ENCODE measurements at regions not wholly inside any gene's neighbourhood (a gene's known extent, or its start where the extent isn't known, plus 50 kb on each side); places are given as distances from the start of the nearest gene placed in this dataset.

DNA sequence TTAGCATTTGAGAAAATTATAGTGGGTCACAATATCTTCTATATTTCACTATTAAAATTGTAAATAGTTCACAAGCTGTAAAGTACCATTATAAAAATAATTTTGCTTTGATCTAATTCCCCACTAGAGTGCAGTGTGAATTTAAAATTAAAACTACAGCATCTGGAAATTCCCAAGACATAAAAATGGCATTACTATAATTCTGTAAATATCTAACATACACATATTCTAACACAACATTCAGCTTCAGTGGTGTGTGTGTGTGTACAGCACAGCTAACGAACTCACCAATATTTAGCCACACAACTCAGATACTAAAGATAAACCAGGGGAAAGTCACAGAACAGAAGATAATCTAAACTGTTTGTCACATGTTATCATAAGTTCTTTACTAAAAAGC lies 424.9 kb upstream of the ZNF385D start:
- TF ChIP-seq, protein P1, sequence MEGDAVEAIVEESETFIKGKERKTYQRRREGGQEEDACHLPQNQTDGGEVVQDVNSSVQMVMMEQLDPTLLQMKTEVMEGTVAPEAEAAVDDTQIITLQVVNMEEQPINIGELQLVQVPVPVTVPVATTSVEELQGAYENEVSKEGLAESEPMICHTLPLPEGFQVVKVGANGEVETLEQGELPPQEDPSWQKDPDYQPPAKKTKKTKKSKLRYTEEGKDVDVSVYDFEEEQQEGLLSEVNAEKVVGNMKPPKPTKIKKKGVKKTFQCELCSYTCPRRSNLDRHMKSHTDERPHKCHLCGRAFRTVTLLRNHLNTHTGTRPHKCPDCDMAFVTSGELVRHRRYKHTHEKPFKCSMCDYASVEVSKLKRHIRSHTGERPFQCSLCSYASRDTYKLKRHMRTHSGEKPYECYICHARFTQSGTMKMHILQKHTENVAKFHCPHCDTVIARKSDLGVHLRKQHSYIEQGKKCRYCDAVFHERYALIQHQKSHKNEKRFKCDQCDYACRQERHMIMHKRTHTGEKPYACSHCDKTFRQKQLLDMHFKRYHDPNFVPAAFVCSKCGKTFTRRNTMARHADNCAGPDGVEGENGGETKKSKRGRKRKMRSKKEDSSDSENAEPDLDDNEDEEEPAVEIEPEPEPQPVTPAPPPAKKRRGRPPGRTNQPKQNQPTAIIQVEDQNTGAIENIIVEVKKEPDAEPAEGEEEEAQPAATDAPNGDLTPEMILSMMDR (IDR thresholded peaks at IDR 0.05): no peak
- no peak overlapping the region for H3K4me3 ChIP-seq
- DNase-seq (ENCODE audit: low spot score): no peak
- no peak overlapping the region for H3K27ac ChIP-seq

DNA sequence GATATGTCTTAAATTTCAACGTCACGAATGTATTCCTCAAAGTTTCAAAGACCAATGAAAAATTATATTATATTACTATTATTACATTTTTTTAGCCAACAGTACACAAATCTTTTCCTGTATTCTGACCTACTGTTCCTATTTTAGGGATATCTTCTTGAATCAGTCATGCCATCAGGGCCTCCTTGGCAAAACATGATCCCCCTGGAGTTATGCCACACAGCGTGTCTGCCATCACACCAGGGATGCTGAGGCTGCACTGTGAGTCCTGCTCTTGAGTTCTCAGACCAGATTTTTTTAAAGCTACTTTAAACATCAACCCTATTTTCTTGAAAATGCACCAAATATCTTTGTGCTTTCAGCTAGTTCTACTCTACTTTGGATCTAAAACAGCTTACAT lies 425.9 kb upstream of the ZNF385D start:
- no peak overlapping the region for H3K27ac ChIP-seq
- H3K4me3 ChIP-seq: no peak overlapping the region
- TF ChIP-seq, protein P1 (IDR thresholded peaks at IDR 0.05): no peak
- DNase-seq (ENCODE audit: low spot score): no peak

DNA sequence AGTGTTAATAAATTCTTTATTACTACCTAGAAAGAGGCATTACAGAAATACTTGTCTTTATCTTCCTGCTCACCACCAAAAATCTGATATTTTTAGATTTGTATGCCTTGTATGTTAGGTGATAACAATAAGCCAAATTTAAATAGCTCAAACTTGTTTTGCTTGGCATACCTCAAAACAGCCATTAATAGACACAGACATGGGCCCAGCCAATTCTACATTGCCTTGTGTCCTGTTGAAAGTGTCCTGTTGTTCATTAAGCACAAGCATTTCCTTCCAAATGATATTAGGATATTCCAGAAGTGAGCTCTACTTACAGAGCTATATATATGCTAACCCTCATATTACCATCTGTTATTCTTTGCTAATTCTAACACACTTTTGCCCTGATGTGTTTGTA lies 438.6 kb upstream of the ZNF385D start:
- Histone ChIP-seq H3K4me3 (no peak overlapping the region), H3K27ac (no peak overlapping the region)
- no peak for DNase-seq (ENCODE audit: low spot score)
- TF ChIP-seq, protein P1 (IDR thresholded peaks at IDR 0.05): no peak

DNA sequence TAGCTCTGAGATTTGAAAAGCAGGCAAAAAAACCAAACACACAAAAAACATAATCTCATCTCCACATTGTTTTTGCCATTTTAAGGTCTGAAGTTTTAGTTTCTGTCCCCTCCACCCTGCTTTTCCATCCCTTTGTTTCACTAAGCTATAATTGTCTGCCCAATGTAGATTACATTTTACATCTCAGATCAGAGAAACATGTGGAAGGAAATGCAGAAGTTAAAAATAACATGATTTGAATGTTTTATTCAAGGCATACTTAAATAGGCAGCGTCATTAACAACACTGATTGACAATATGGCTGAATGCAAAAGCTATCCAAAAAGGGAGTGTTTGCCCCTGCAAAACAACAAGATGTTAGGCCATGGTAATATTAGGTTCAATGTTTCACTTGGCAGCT lies 448.1 kb upstream of the ZNF385D start:
- TF ChIP-seq, protein P1 (IDR thresholded peaks at IDR 0.05): no peak

DNA sequence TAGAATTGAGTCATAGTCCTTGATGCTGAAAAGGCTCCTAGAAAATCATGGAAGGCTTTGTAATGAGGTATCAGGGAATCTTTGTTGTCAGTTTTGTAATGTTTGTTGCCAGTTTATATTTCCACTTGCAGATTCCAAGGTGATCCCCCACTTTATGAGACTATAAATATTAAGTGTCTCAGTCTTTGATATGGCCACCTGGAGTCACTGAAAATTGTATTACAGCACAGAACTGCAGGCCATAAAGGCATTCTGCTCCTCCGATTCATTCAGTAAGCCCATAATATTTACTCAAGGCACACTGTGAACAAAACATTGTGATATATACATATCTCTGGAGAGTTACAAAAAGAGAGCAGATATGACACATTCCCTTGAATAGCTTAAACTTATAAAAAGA lies 457.8 kb upstream of the ZNF385D start:
- DNase-seq (ENCODE audit: low spot score): no peak
- no peak overlapping the region for H3K27ac ChIP-seq
- TF ChIP-seq, protein P1 (IDR thresholded peaks at IDR 0.05): no peak
- H3K4me3 ChIP-seq: no peak overlapping the region

More for the DNA sequence above, 448.1 kb upstream of the ZNF385D start:
- H3K27ac ChIP-seq: no peak overlapping the region
- DNase-seq (ENCODE audit: low spot score): no peak
- no peak overlapping the region for H3K4me3 ChIP-seq

DNA sequence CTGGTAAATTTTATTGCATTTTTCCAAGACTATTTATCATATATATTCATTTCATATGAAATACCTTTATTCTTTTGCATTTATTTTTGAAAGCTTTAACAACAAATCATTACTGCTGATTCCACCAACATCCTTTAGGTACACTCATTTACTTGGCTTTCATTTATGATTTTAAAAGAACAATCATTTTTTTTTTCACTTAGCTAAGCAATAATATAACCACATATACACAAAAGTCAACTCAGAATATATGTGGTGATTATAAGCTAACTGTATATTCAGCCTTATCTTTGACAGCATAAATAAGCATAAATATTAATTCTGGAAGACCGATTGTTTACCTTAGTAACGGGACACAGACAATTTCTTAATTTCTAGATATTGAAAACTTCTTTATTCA lies 458.6 kb upstream of the ZNF385D start:
- no peak for DNase-seq (ENCODE audit: low spot score)
- no peak overlapping the region for H3K4me3 ChIP-seq
- no peak overlapping the region for H3K27ac ChIP-seq
- TF ChIP-seq, protein P1 (IDR thresholded peaks at IDR 0.05): no peak

DNA sequence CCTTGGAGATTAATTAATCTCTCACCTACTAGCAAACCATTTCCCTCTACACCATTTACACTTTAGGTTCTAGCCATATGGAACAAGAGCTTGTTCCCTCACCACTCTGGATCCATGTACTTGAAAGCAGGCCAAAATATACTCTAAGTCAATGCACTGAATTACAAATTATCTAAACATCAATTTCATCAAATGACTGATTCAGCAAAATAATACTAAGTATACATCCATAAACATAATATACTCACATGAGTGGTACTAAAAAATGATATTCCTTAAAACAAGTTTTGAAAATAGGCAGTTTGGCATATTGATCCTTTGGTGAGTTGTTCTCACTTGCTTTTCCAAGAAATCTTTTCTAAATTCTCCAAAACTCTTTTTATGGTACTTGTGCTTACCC lies 459.7 kb upstream of the ZNF385D start:
- DNase-seq (ENCODE audit: low spot score): no peak
- TF ChIP-seq, protein P1 (IDR thresholded peaks at IDR 0.05): no peak
- H3K27ac ChIP-seq: no peak overlapping the region
- H3K4me3 ChIP-seq: no peak overlapping the region
